Naive thymus-derived CD4-positive, alpha-beta T cell (primary cell): ENCODE measurements at regions not wholly inside any gene's neighbourhood (a gene's known extent, or its start where the extent isn't known, plus 50 kb on each side); places are given as distances from the start of the nearest gene placed in this dataset.

Experiments
- ATAC-seq: fragments of 150-1000 bp; cut with Tn5 transposase; 2 replicates; pipeline ENCODE4 v1.10.0; 2021; ENCODE audit warnings: mild to moderate bottlenecking, moderate library complexity
- CTCF ChIA-PET: fragments of 350-600 bp; sonication (Branson Sonifier 250); formaldehyde crosslinking; loops from one replicate; lab custom pipeline; 2021; ENCODE audit warnings: antibody characterized with exemption; lab: Charles Lee
- POLR2A ChIA-PET: fragments of 350-600 bp; sonication (Branson Sonifier 250); formaldehyde crosslinking; loops from one replicate; lab custom pipeline; 2021; ENCODE audit warnings: antibody characterized with exemption, inconsistent platforms; lab: Charles Lee
- DNase-seq, 9 donors: peaks; one replicate each; pipeline versions ENCODE4 v3.0.0 to v3.0.0-alpha.2; 2020 to 2022; ENCODE audit warnings: mixed read lengths in 1 of 9
- H3K27ac ChIP-seq: one replicate; pipeline ENCODE4 v1.7.0; 2013; ENCODE audit warnings: mild to moderate bottlenecking, low read depth, low read length, moderate library complexity
- H3K27me3 ChIP-seq, 2 donors: one replicate each; pipeline ENCODE4 v1.7.0; 2013; ENCODE audit warnings: low read length in 2 of 2, mild to moderate bottlenecking in 2 of 2, moderate library complexity in 2 of 2; ENCODE audit not compliant: control insufficient read depth in 2 of 2, insufficient read depth in 2 of 2
- H3K36me3 ChIP-seq, 3 experiments: 1 replicate in 2 of 3; 2 replicates in 1 of 3; pipeline ENCODE4 v1.7.0; 2013; ENCODE audit warnings: low read length in 3 of 3, mild to moderate bottlenecking in 3 of 3, moderate library complexity in 1 of 3; ENCODE audit not compliant: insufficient read depth in 3 of 3, control insufficient read depth in 2 of 3
- H3K4me1 ChIP-seq, 2 donors: one replicate each; pipeline ENCODE4 v1.7.0; 2013; ENCODE audit warnings: low read length in 2 of 2, mild to moderate bottlenecking in 2 of 2, moderate library complexity in 1 of 2; ENCODE audit not compliant: control insufficient read depth in 2 of 2, insufficient read depth in 2 of 2
- H3K4me3 ChIP-seq: 2 replicates; pipeline ENCODE4 v1.7.0; 2013; ENCODE audit warnings: mild to moderate bottlenecking, low read length
- H3K9me3 ChIP-seq, 3 experiments: 1 replicate in 2 of 3; 2 replicates in 1 of 3; pipeline ENCODE4 v1.7.0; 2013; ENCODE audit warnings: low read length in 3 of 3; ENCODE audit not compliant: control insufficient read depth in 2 of 3
- H3K27ac Mint-ChIP-seq, 9 donors: one replicate each; pipeline ENCODE4 v1.8.0; 2020 to 2022; ENCODE audit warnings: mixed read lengths in 9 of 9, mild to moderate bottlenecking in 8 of 9, moderate library complexity in 5 of 9, inconsistent platforms in 2 of 9
- H3K27me3 Mint-ChIP-seq, 5 donors: one replicate each; pipeline ENCODE4 v1.8.0; 2021 to 2022; ENCODE audit warnings: mixed read lengths in 5 of 5, mild to moderate bottlenecking in 1 of 5
- H3K36me3 Mint-ChIP-seq, 5 donors: one replicate each; pipeline ENCODE4 v1.8.0; 2020 to 2022; ENCODE audit warnings: mixed read lengths in 5 of 5, mild to moderate bottlenecking in 3 of 5, inconsistent platforms in 1 of 5
- H3K4me1 Mint-ChIP-seq, 7 donors: one replicate each; pipeline ENCODE4 v1.8.0; 2020 to 2022; ENCODE audit warnings: mixed read lengths in 7 of 7, mild to moderate bottlenecking in 3 of 7, inconsistent platforms in 1 of 7
- H3K4me3 Mint-ChIP-seq, 10 donors: one replicate each; pipeline ENCODE4 v1.8.0; 2020 to 2022; ENCODE audit warnings: mild to moderate bottlenecking in 10 of 10, mixed read lengths in 10 of 10, moderate library complexity in 6 of 10, inconsistent platforms in 2 of 10
- H3K9me3 Mint-ChIP-seq, 11 donors: one replicate each; pipeline ENCODE4 v1.8.0; 2020 to 2022; ENCODE audit warnings: mixed read lengths in 11 of 11, mild to moderate bottlenecking in 4 of 11, inconsistent platforms in 1 of 11, moderate library complexity in 1 of 11
- intact Hi-C, 2 donors: fragments of 100-400 bp; cut with micrococcal nuclease; formaldehyde crosslinking; loops; one replicate each; pipeline ENCODE4 v1.15.1; 2023

GRCh38 chr6:63099772-63100459, 111.4 kb upstream of the FKBP1C start:
- Mint-ChIP-seq H3K36me3 (no peaks in the 10 kb centered on the region), H3K4me3 (no peak overlapping the region), H3K4me1 (no peaks in the 10 kb centered on the region), H3K9me3 (peaks cover 0 to 26% (median 3%) of the 10 kb centered on the region in 11 donors), H3K27ac (no peak overlapping the region), H3K27me3 (no peaks in the 10 kb centered on the region)
- H3K9me3 ChIP-seq: no peaks in the 10 kb centered on the region
- no peak overlapping the region for H3K4me3 ChIP-seq
- intact Hi-C loops: no loop called here
- H3K27me3 ChIP-seq: no peaks in the 10 kb centered on the region
- ChIA-PET POLR2A (no interaction called here), CTCF (no interaction called here)
- no peak overlapping the region for H3K27ac ChIP-seq
- DNase-seq (no peak), ATAC-seq (no peak)
- H3K4me1 ChIP-seq: no peaks in the 10 kb centered on the region
- H3K36me3 ChIP-seq: no peaks in the 10 kb centered on the region

- H3K4me1 Mint-ChIP-seq: no peaks in the 10 kb centered on the region
- H3K9me3 Mint-ChIP-seq: peaks cover 1 to 13% (median 7%) of the 10 kb centered on the region in 11 donors
- peaks cover 0 to 4% (median 0%) of the 10 kb centered on the region in 5 donors for H3K27me3 Mint-ChIP-seq
- ATAC-seq: no peak
- no peaks in the 10 kb centered on the region for H3K27me3 ChIP-seq
- H3K36me3 Mint-ChIP-seq: peaks cover 0 to 6% (median 0%) of the 10 kb centered on the region in 5 donors
- H3K4me3 Mint-ChIP-seq: no peak overlapping the region
- no peak for DNase-seq
- H3K9me3 ChIP-seq: no peaks in the 10 kb centered on the region
- intact Hi-C loops: no loop called here
- no peaks in the 10 kb centered on the region for H3K36me3 ChIP-seq
- H3K27ac ChIP-seq: no peak overlapping the region
- H3K4me1 ChIP-seq: no peaks in the 10 kb centered on the region
- no peak overlapping the region for H3K4me3 ChIP-seq
- no peak overlapping the region for H3K27ac Mint-ChIP-seq
- POLR2A ChIA-PET: no interaction called here
- CTCF ChIA-PET: no interaction called here
Observed at GRCh38 chr6:63114610-63115211, 96.6 kb upstream of the FKBP1C start.

GRCh38 chr6:63121166-63121565, 90.1 kb upstream of the FKBP1C start:
- H3K36me3 ChIP-seq: no peaks in the 10 kb centered on the region
- H3K27ac ChIP-seq: no peak overlapping the region
- ChIA-PET CTCF (no interaction called here), POLR2A (no interaction called here)
- DNase-seq: no peak
- H3K4me1 ChIP-seq: no peaks in the 10 kb centered on the region
- intact Hi-C loops: no loop called here
- H3K27me3 Mint-ChIP-seq: no peaks in the 10 kb centered on the region
- H3K4me1 Mint-ChIP-seq: no peaks in the 10 kb centered on the region
- H3K36me3 Mint-ChIP-seq: no peaks in the 10 kb centered on the region
- no peak overlapping the region for H3K27ac Mint-ChIP-seq
- ATAC-seq: no peak
- no peak overlapping the region for H3K4me3 Mint-ChIP-seq
- H3K27me3 ChIP-seq: no peaks in the 10 kb centered on the region
- H3K4me3 ChIP-seq: no peak overlapping the region
- H3K9me3 ChIP-seq: no peaks in the 10 kb centered on the region
- peaks cover 0 to 7% (median 2%) of the 10 kb centered on the region in 11 donors for H3K9me3 Mint-ChIP-seq

GRCh38 chr6:63140114-63140513, 71.2 kb upstream of the FKBP1C start:
- peaks cover 0 to 3% (median 0%) of the 10 kb centered on the region in 5 donors for H3K36me3 Mint-ChIP-seq
- Histone ChIP-seq H3K4me3 (no peak overlapping the region), H3K9me3 (peaks cover 0 to 16% (median 4%) of the 10 kb centered on the region in 3 experiments), H3K4me1 (no peaks in the 10 kb centered on the region), H3K36me3 (no peaks in the 10 kb centered on the region), H3K27me3 (no peaks in the 10 kb centered on the region), H3K27ac (no peak overlapping the region)
- no peak overlapping the region for H3K27ac Mint-ChIP-seq
- intact Hi-C loops: no loop called here
- DNase-seq (no peak), ATAC-seq (no peak)
- H3K4me3 Mint-ChIP-seq: no peak overlapping the region
- POLR2A ChIA-PET: no interaction called here
- no peaks in the 10 kb centered on the region for H3K4me1 Mint-ChIP-seq
- H3K27me3 Mint-ChIP-seq: no peaks in the 10 kb centered on the region
- peaks cover 2 to 29% (median 15%) of the 10 kb centered on the region in 11 donors for H3K9me3 Mint-ChIP-seq
- CTCF ChIA-PET: no interaction called here

GRCh38 chr6:63140692-63141318, 70.5 kb upstream of the FKBP1C start:
- ChIA-PET CTCF (no interaction called here), POLR2A (no interaction called here)
- intact Hi-C loops: no loop called here
- H3K27me3 ChIP-seq: no peaks in the 10 kb centered on the region
- no peak for DNase-seq
- H3K4me3 ChIP-seq: no peak overlapping the region
- H3K4me3 Mint-ChIP-seq: no peak overlapping the region
- no peak for ATAC-seq
- H3K9me3 Mint-ChIP-seq: peaks cover 2 to 24% (median 15%) of the 10 kb centered on the region in 11 donors
- no peak overlapping the region for H3K27ac Mint-ChIP-seq
- H3K9me3 ChIP-seq: peaks cover 0 to 16% (median 4%) of the 10 kb centered on the region in 3 experiments
- no peaks in the 10 kb centered on the region for H3K4me1 Mint-ChIP-seq
- H3K27me3 Mint-ChIP-seq: no peaks in the 10 kb centered on the region
- H3K36me3 Mint-ChIP-seq: peaks cover 0 to 3% (median 0%) of the 10 kb centered on the region in 5 donors
- H3K4me1 ChIP-seq: no peaks in the 10 kb centered on the region
- H3K27ac ChIP-seq: no peak overlapping the region
- H3K36me3 ChIP-seq: no peaks in the 10 kb centered on the region

- DNase-seq (no peak), ATAC-seq (no peak)
- no peaks in the 10 kb centered on the region for H3K9me3 ChIP-seq
- no peak overlapping the region for H3K27ac ChIP-seq
- ChIA-PET POLR2A (no interaction called here), CTCF (no interaction called here)
- Mint-ChIP-seq H3K4me1 (no peaks in the 10 kb centered on the region), H3K4me3 (no peak overlapping the region), H3K36me3 (no peaks in the 10 kb centered on the region), H3K9me3 (peaks cover 0 to 4% (median 0%) of the 10 kb centered on the region in 11 donors), H3K27ac (no peak overlapping the region), H3K27me3 (no peaks in the 10 kb centered on the region)
- intact Hi-C loops: no loop called here
- H3K4me3 ChIP-seq: no peak overlapping the region
- H3K27me3 ChIP-seq: no peaks in the 10 kb centered on the region
- no peaks in the 10 kb centered on the region for H3K4me1 ChIP-seq
- H3K36me3 ChIP-seq: no peaks in the 10 kb centered on the region
Observed at GRCh38 chr6:63149730-63150129, 61.5 kb upstream of the FKBP1C start.
